ENCODE measurements at regions not wholly inside any gene's neighbourhood (a gene's known extent, or its start where the extent isn't known, plus 50 kb on each side); places are given as distances from the start of the nearest gene placed in this dataset.

GRCh38 chr7:118969370-118969769 is 744.9 kb downstream of the ANKRD7 start:
- Mint-ChIP-seq H3K4me3 (ENCODE audit: unreplicated experiment) (no peak overlapping the region), H3K27ac (ENCODE audit: unreplicated experiment) (no peak overlapping the region), H3K4me1 (ENCODE audit: low read depth, unreplicated experiment) (no peaks in the 10 kb centered on the region), H3K27me3 (ENCODE audit: low read depth, unreplicated experiment) (no peaks in the 10 kb centered on the region), H3K9me3 (ENCODE audit: unreplicated experiment) (no peaks in the 10 kb centered on the region), H3K36me3 (ENCODE audit: low read depth, unreplicated experiment) (no peaks in the 10 kb centered on the region)
- H3K9me3 ChIP-seq (ENCODE audit: insufficient read depth, low read depth, low read length), result no peaks in the 10 kb centered on the region
- H3K4me2 ChIP-seq (ENCODE audit: low read length), result no peak overlapping the region
- H3K27ac ChIP-seq (ENCODE audit: low read depth, low read length), result no peak overlapping the region
- TF ChIP-seq EZH2 (IDR thresholded peaks at IDR 0.05; ENCODE audit: insufficient read depth, low read length), result no peak
- TF ChIP-seq CTCF (IDR thresholded peaks at IDR 0.05; ENCODE audit: insufficient read depth, low read depth, low read length), result no peak
- H3K36me3 ChIP-seq (ENCODE audit: insufficient read depth, low read length), result no peaks in the 10 kb centered on the region
- H3K9ac ChIP-seq (ENCODE audit: low read length), result no peak overlapping the region
- H3K4me1 ChIP-seq (ENCODE audit: insufficient read depth, low read length), result no peaks in the 10 kb centered on the region
- H3K4me3 ChIP-seq (ENCODE audit: insufficient read depth, low read depth, low read length), result no peak overlapping the region
- DNase-seq (ENCODE audit: low read depth) (no peak), FAIRE-seq (no peak)
- H3K27me3 ChIP-seq (ENCODE audit: insufficient read depth, low read length), result no peaks in the 10 kb centered on the region
- no peaks in the 10 kb centered on the region for H4K20me1 ChIP-seq (ENCODE audit: insufficient read depth, low read length)
- H3K79me2 ChIP-seq (ENCODE audit: insufficient read depth, low read length), result no peaks in the 10 kb centered on the region
- no peak overlapping the region for H2AFZ ChIP-seq (ENCODE audit: low read depth, low read length)

- no peak overlapping the region for H2AFZ ChIP-seq (ENCODE audit: low read depth, low read length)
- no peak for TF ChIP-seq CTCF (IDR thresholded peaks at IDR 0.05; ENCODE audit: insufficient read depth, low read depth, low read length)
- no peak for TF ChIP-seq EZH2 (IDR thresholded peaks at IDR 0.05; ENCODE audit: insufficient read depth, low read length)
- H3K27me3 Mint-ChIP-seq (ENCODE audit: low read depth, unreplicated experiment), result no peaks in the 10 kb centered on the region
Observed at GRCh38 chr7:118971706-118972105, 747.2 kb downstream of the ANKRD7 start.

GRCh38 chr7:118974836-118975235 is 750.3 kb downstream of the ANKRD7 start:
- no peak for DNase-seq (ENCODE audit: low read depth)
- no peak overlapping the region for H3K4me3 ChIP-seq (ENCODE audit: insufficient read depth, low read depth, low read length)
- Mint-ChIP-seq H3K27ac (ENCODE audit: unreplicated experiment) (no peak overlapping the region), H3K4me3 (ENCODE audit: unreplicated experiment) (no peak overlapping the region), H3K36me3 (ENCODE audit: low read depth, unreplicated experiment) (no peaks in the 10 kb centered on the region), H3K9me3 (ENCODE audit: unreplicated experiment) (no peaks in the 10 kb centered on the region), H3K4me1 (ENCODE audit: low read depth, unreplicated experiment) (peaks cover 2% of the 10 kb centered on the region), H3K27me3 (ENCODE audit: low read depth, unreplicated experiment) (no peaks in the 10 kb centered on the region)
- H4K20me1 ChIP-seq (ENCODE audit: insufficient read depth, low read length), result no peaks in the 10 kb centered on the region
- no peaks in the 10 kb centered on the region for H3K27me3 ChIP-seq (ENCODE audit: insufficient read depth, low read length)
- H3K79me2 ChIP-seq (ENCODE audit: insufficient read depth, low read length), result no peaks in the 10 kb centered on the region
- no peak for TF ChIP-seq EZH2 (IDR thresholded peaks at IDR 0.05; ENCODE audit: insufficient read depth, low read length)
- TF ChIP-seq CTCF (IDR thresholded peaks at IDR 0.05; ENCODE audit: insufficient read depth, low read depth, low read length), result no peak
- no peaks in the 10 kb centered on the region for H3K36me3 ChIP-seq (ENCODE audit: insufficient read depth, low read length)
- H3K4me1 ChIP-seq (ENCODE audit: insufficient read depth, low read length), result no peaks in the 10 kb centered on the region
- no peaks in the 10 kb centered on the region for H3K9me3 ChIP-seq (ENCODE audit: insufficient read depth, low read depth, low read length)
- FAIRE-seq, result no peak
- H3K27ac ChIP-seq (ENCODE audit: low read depth, low read length), result no peak overlapping the region
- H2AFZ ChIP-seq (ENCODE audit: low read depth, low read length), result no peak overlapping the region
- H3K4me2 ChIP-seq (ENCODE audit: low read length), result no peak overlapping the region
- H3K9ac ChIP-seq (ENCODE audit: low read length), result no peak overlapping the region

More at GRCh38 chr7:118971706-118972105, 747.2 kb downstream of the ANKRD7 start:
- no peak overlapping the region for H3K27ac Mint-ChIP-seq (ENCODE audit: unreplicated experiment)
- H3K4me1 Mint-ChIP-seq (ENCODE audit: low read depth, unreplicated experiment), result peaks cover 2% of the 10 kb centered on the region
- DNase-seq (ENCODE audit: low read depth), result no peak
- no peak overlapping the region for H3K4me3 Mint-ChIP-seq (ENCODE audit: unreplicated experiment)
- FAIRE-seq, result no peak
- Histone ChIP-seq H3K4me3 (ENCODE audit: insufficient read depth, low read depth, low read length) (no peak overlapping the region), H3K4me1 (ENCODE audit: insufficient read depth, low read length) (no peaks in the 10 kb centered on the region), H3K4me2 (ENCODE audit: low read length) (no peak overlapping the region), H3K79me2 (ENCODE audit: insufficient read depth, low read length) (no peaks in the 10 kb centered on the region), H3K27me3 (ENCODE audit: insufficient read depth, low read length) (no peaks in the 10 kb centered on the region), H3K27ac (ENCODE audit: low read depth, low read length) (no peak overlapping the region), H3K36me3 (ENCODE audit: insufficient read depth, low read length) (no peaks in the 10 kb centered on the region), H4K20me1 (ENCODE audit: insufficient read depth, low read length) (no peaks in the 10 kb centered on the region), H3K9me3 (ENCODE audit: insufficient read depth, low read depth, low read length) (no peaks in the 10 kb centered on the region), H3K9ac (ENCODE audit: low read length) (no peak overlapping the region)
- no peaks in the 10 kb centered on the region for H3K36me3 Mint-ChIP-seq (ENCODE audit: low read depth, unreplicated experiment)
- H3K9me3 Mint-ChIP-seq (ENCODE audit: unreplicated experiment), result no peaks in the 10 kb centered on the region

Data from astrocyte (in vitro differentiated cells and primary cell).